H1 (cell line): ENCODE measurements at regions not wholly inside any gene's neighbourhood (a gene's known extent, or its start where the extent isn't known, plus 50 kb on each side); places are given as distances from the start of the nearest gene placed in this dataset.

Experiments
- CTCF ChIA-PET: fragments of 300-600 bp; sonication (Branson Sonifier 250); formaldehyde crosslinking; loops from one replicate; lab custom pipeline; 2021; ENCODE audit not compliant: partially characterized antibody; lab: Charles Lee
- POLR2A ChIA-PET: fragments of 300-600 bp; sonication (Branson Sonifier 250); formaldehyde crosslinking; loops from one replicate; lab custom pipeline; 2021; ENCODE audit warnings: inconsistent platforms; ENCODE audit not compliant: partially characterized antibody; lab: Charles Lee
- DNase-seq, 2 experiments: peaks; one replicate each; pipeline versions ENCODE4 v3.0.0 to v3.0.0-alpha.2; 2010 to 2022; ENCODE audit warnings: low spot score in 2 of 2, low read depth in 1 of 2, mixed read lengths in 1 of 2
- FAIRE-seq: peaks from 2 replicates; lab custom pipeline; 2011; peaks lifted over from hg19 to GRCh38; lab: Jason Lieb, UNC
- H2AFZ ChIP-seq: 2 replicates; pipeline ENCODE4 v1.8.1; 2012; ENCODE audit warnings: low read length, inconsistent platforms
- H2AK5ac ChIP-seq: 2 replicates; pipeline ENCODE4 v1.6.1; 2013; ENCODE audit warnings: low read depth, low read length
- H2BK120ac ChIP-seq: replicated peaks from 2 replicates; pipeline ENCODE3; 2013; ENCODE audit warnings: low read depth, low read length, inconsistent platforms
- H2BK12ac ChIP-seq: 2 replicates; pipeline ENCODE4 v1.6.1; 2013; ENCODE audit warnings: low read depth, low read length
- H2BK15ac ChIP-seq: 2 replicates; pipeline ENCODE4 v1.6.1; 2013; ENCODE audit warnings: low read length
- H2BK20ac ChIP-seq: 2 replicates; pipeline ENCODE4 v1.6.1; 2013; ENCODE audit warnings: low read length
- H2BK5ac ChIP-seq: 2 replicates; pipeline ENCODE4 v1.6.1; 2013; ENCODE audit warnings: low read depth, low read length
- H3K14ac ChIP-seq: 2 replicates; pipeline ENCODE4 v1.6.1; 2013; ENCODE audit warnings: inconsistent platforms; ENCODE audit not compliant: insufficient read length
- H3K18ac ChIP-seq: 2 replicates; pipeline ENCODE4 v1.6.1; 2013; ENCODE audit warnings: low read length; ENCODE audit errors: extremely low read depth
- H3K23ac ChIP-seq: 2 replicates; pipeline ENCODE4 v1.6.1; 2013; ENCODE audit warnings: inconsistent platforms; ENCODE audit not compliant: insufficient read length
- H3K23me2 ChIP-seq: 2 replicates; pipeline ENCODE4 v1.6.1; 2013; ENCODE audit warnings: low read depth, low read length
- H3K27ac ChIP-seq: 2 replicates; pipeline ENCODE4 v1.6.1; 2011; ENCODE audit warnings: low read depth, low read length, inconsistent platforms
- H3K27me3 ChIP-seq, 4 experiments: replicated peaks in 1 of 4; 1 replicate in 1 of 4; 2 replicates in 3 of 4; pipeline versions ENCODE4 v1.6.1 to v1.8.1; 2011 to 2013; ENCODE audit warnings: low read length in 3 of 4, mild to moderate bottlenecking in 3 of 4, inconsistent platforms in 2 of 4, mixed read lengths in 2 of 4, moderate library complexity in 1 of 4; ENCODE audit not compliant: control insufficient read depth in 3 of 4, insufficient read depth in 3 of 4; ENCODE audit errors: extremely low read depth in 1 of 4
- H3K36me3 ChIP-seq, 4 experiments: 2 replicates each; pipeline versions ENCODE4 v1.6.1 to v1.8.1; 2011 to 2013; ENCODE audit warnings: mild to moderate bottlenecking in 4 of 4, low read length in 3 of 4, moderate library complexity in 2 of 4, control low read depth in 1 of 4, inconsistent platforms in 1 of 4; ENCODE audit not compliant: insufficient read depth in 4 of 4, control insufficient read depth in 2 of 4
- H3K4ac ChIP-seq: replicated peaks from 2 replicates; pipeline ENCODE3; 2013; ENCODE audit warnings: low read length, low read depth, mixed read lengths, inconsistent platforms; ENCODE audit not compliant: insufficient read length
- H3K4me1 ChIP-seq, 4 experiments: replicated peaks in 1 of 4; 1 replicate in 1 of 4; 2 replicates in 3 of 4; pipeline versions ENCODE4 v1.6.1 to v1.8.1; 2011 to 2013; ENCODE audit warnings: low read length in 3 of 4, inconsistent platforms in 2 of 4, mixed read lengths in 1 of 4; ENCODE audit not compliant: insufficient read depth in 4 of 4, control insufficient read depth in 3 of 4
- H3K4me2 ChIP-seq, 2 experiments: 2 replicates each; pipeline versions ENCODE4 v1.6.1 to v1.8.1; 2011 to 2013; ENCODE audit warnings: low read depth in 2 of 2, low read length in 2 of 2, control low read depth in 1 of 2, inconsistent platforms in 1 of 2, mild to moderate bottlenecking in 1 of 2; ENCODE audit not compliant: insufficient read depth in 1 of 2
- H3K4me3 ChIP-seq, 4 experiments: fragments of 200-600, 300-600 bp in 1 of 4; sonication (generic), shearing (Covaris generic), sonication (Bioruptor Twin) in 1 of 4; 2 replicates each; pipeline versions ENCODE4 v1.5.1 to v1.8.1; 2011 to 2016; ENCODE audit warnings: low read length in 4 of 4, low read depth in 3 of 4, control low read depth in 2 of 4, inconsistent platforms in 2 of 4, mild to moderate bottlenecking in 2 of 4, mixed read lengths in 1 of 4, moderate library complexity in 1 of 4; ENCODE audit not compliant: insufficient read depth in 2 of 4; ENCODE audit errors: extremely low read depth in 1 of 4
- H3K56ac ChIP-seq: replicated peaks from 2 replicates; pipeline ENCODE3; 2013; ENCODE audit warnings: low read depth, mild to moderate bottlenecking, mixed read lengths, low read length, inconsistent platforms; ENCODE audit not compliant: insufficient read length
- H3K79me1 ChIP-seq: 2 replicates; pipeline ENCODE4 v1.6.1; 2013; ENCODE audit warnings: low read depth, low read length, control low read depth
- H3K79me2 ChIP-seq, 2 experiments: 2 replicates each; pipeline versions ENCODE4 v1.6.1 to v1.8.1; 2012 to 2013; ENCODE audit warnings: low read length in 2 of 2, mild to moderate bottlenecking in 2 of 2, inconsistent platforms in 1 of 2; ENCODE audit not compliant: insufficient read depth in 2 of 2, control insufficient read depth in 1 of 2
- H3K9ac ChIP-seq, 4 experiments: replicated peaks in 1 of 4; 1 replicate in 1 of 4; 2 replicates in 3 of 4; pipeline versions ENCODE4 v1.6.1 to v1.8.1; 2011 to 2013; ENCODE audit warnings: low read depth in 3 of 4, low read length in 3 of 4, control low read depth in 2 of 4, mild to moderate bottlenecking in 2 of 4, moderate library complexity in 2 of 4, inconsistent platforms in 1 of 4; ENCODE audit errors: extremely low read depth in 1 of 4
- H3K9me3 ChIP-seq, 2 experiments: 2 replicates each; pipeline versions ENCODE4 v1.6.1 to v1.8.1; 2012 to 2013; ENCODE audit warnings: mild to moderate bottlenecking in 2 of 2, moderate library complexity in 2 of 2, control low read depth in 1 of 2, inconsistent platforms in 1 of 2, low read depth in 1 of 2, low read length in 1 of 2, mixed read lengths in 1 of 2; ENCODE audit not compliant: insufficient read depth in 2 of 2
- H4K20me1 ChIP-seq, 2 experiments: replicated peaks in 1 of 2; 2 replicates each; pipeline versions ENCODE3 to v1.8.1; 2011 to 2013; ENCODE audit warnings: inconsistent platforms in 2 of 2, low read length in 2 of 2, mild to moderate bottlenecking in 1 of 2; ENCODE audit not compliant: insufficient read depth in 2 of 2, control insufficient read depth in 1 of 2
- H4K5ac ChIP-seq: 2 replicates; pipeline ENCODE4 v1.6.1; 2013; ENCODE audit warnings: low read length, low read depth, mixed read lengths, inconsistent platforms; ENCODE audit not compliant: insufficient read length
- H4K8ac ChIP-seq: 2 replicates; pipeline ENCODE4 v1.8.0; 2013; ENCODE audit warnings: mild to moderate bottlenecking, moderate library complexity, low read length, inconsistent platforms; ENCODE audit not compliant: insufficient read depth; ENCODE audit errors: extremely low read depth
- H4K91ac ChIP-seq: replicated peaks from 2 replicates; pipeline ENCODE3; 2013; ENCODE audit warnings: low read length, mixed read lengths, inconsistent platforms; ENCODE audit not compliant: insufficient read length
- CTCF ChIP-seq, 3 experiments: IDR thresholded peaks; 1 replicate in 2 of 3; 2 replicates in 1 of 3; pipeline versions ENCODE4 v1.5.1 to v1.6.1; 2011; ENCODE audit warnings: low read length in 3 of 3, mild to moderate bottlenecking in 3 of 3, inconsistent platforms in 2 of 3, low read depth in 1 of 3, moderate library complexity in 1 of 3; ENCODE audit not compliant: insufficient read depth in 1 of 3; ENCODE audit errors: control extremely low read depth in 1 of 3
- GABPA ChIP-seq: IDR thresholded peaks from 2 replicates; pipeline ENCODE4 v1.6.1; 2011; ENCODE audit warnings: mild to moderate bottlenecking, low read length, moderate library complexity, borderline replicate concordance; ENCODE audit not compliant: insufficient read depth
- TAF1 ChIP-seq: IDR thresholded peaks from 2 replicates; pipeline ENCODE4 v1.6.1; 2011; ENCODE audit warnings: mild to moderate bottlenecking, low read depth, low read length
- ZNF274 ChIP-seq: IDR thresholded peaks from 2 replicates; pipeline ENCODE4 v1.7.0; 2012; ENCODE audit warnings: low read length, borderline replicate concordance; ENCODE audit errors: extremely low read depth
- WGBS, 2 experiments: shearing (Covaris generic) in 1 of 2; methylation state at CpG; one replicate each; pipeline versions ENCODE4 v1.1.6 to v1.1.7; 2013 to 2015; ENCODE audit warnings: low lambda C conversion rate in 2 of 2, mixed read lengths in 2 of 2, inconsistent platforms in 1 of 2, low coverage in 1 of 2, missing lambda C conversion rate in 1 of 2; ENCODE audit not compliant: insufficient replicate concordance in 2 of 2, insufficient coverage in 1 of 2, insufficient read length in 1 of 2; ENCODE audit errors: extremely low coverage in 1 of 2, missing lambda C conversion rate in 1 of 2; 5-methylcytosine and 5-hydroxymethylcytosine counted together

DNA sequence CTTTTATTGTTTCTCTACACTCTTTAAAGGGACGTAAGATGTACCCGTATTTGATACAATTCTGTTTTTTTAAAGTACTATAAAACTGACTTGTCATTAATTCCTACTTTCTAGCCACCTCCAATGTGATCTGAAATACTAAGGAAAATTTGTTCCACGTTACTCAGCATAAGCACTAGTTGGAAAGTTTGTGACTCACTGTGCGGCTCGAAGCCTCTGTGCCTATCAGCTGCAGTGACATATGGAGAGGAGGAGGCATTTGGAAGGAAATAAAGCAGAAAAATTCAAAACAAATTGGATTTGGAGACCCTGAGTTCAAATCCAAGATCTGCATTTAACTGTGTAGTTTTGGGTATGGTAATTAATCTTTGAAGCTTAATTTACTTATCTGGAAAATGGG is 339.3 kb downstream of the BRINP1 start:
- Histone ChIP-seq H4K91ac (no peak overlapping the region), H3K79me1 (no peaks in the 10 kb centered on the region), H3K56ac (no peak overlapping the region), H2AK5ac (no peak overlapping the region), H4K5ac (no peak overlapping the region), H4K8ac (no peak overlapping the region), H3K9ac (no peak overlapping the region), H3K4me2 (no peak overlapping the region), H2BK120ac (no peak overlapping the region), H2BK5ac (no peak overlapping the region), H3K4me3 (no peak overlapping the region), H2BK12ac (no peak overlapping the region), H4K20me1 (no peaks in the 10 kb centered on the region), H3K79me2 (no peaks in the 10 kb centered on the region), H3K18ac (no peak overlapping the region), H3K23me2 (no peaks in the 10 kb centered on the region), H3K27ac (no peak overlapping the region), H3K4ac (no peak overlapping the region), H2AFZ (no peak overlapping the region), H3K36me3 (no peaks in the 10 kb centered on the region), H3K4me1 (no peaks in the 10 kb centered on the region), H2BK20ac (no peak overlapping the region), H3K27me3 (no peaks in the 10 kb centered on the region), H2BK15ac (no peak overlapping the region), H3K9me3 (no peaks in the 10 kb centered on the region), H3K23ac (no peak overlapping the region), H3K14ac (no peak overlapping the region)
- CTCF ChIA-PET, result interaction anchor here (1.2 to 1.6 kb wide), 2 partner anchors 9 to 15 kb away, joined by 3 to 7 read pairs; no protein-coding TSS in a partner anchor
- 91% methylated on average over 5 of the region's 5 CpGs; no CpG with 5 or more reads in 1 of the 2 experiments for WGBS, 2 experiments
- FAIRE-seq (no peak), DNase-seq (no peak)
- no peak for TF ChIP-seq TAF1
- TF ChIP-seq CTCF (IDR thresholded peaks at IDR 0.05; ENCODE audit: control extremely low read depth in 1 of 3, insufficient read depth in 1 of 3, low read depth in 1 of 3, low read length in 3 of 3), result no peak
- no peak for TF ChIP-seq GABPA
- no peak for TF ChIP-seq ZNF274
- POLR2A ChIA-PET, result no interaction called here
